A549 (cell line): ENCODE measurements at regions not wholly inside any gene's neighbourhood (a gene's known extent, or its start where the extent isn't known, plus 50 kb on each side); places are given as distances from the start of the nearest gene placed in this dataset.

Experiments
- ATAC-seq, 2 experiments: fragments of 200-7000 bp in 1 of 2; fragments of >200 bp in 1 of 2; cut with Nextera tagmentation in 1 of 2; cut with Tn5 transposase in 1 of 2; 3 replicates each; pipeline versions ENCODE4 v1.8.0 to v1.9.1; 2018 to 2020; ENCODE audit warnings: mild to moderate bottlenecking in 1 of 2, moderate library complexity in 1 of 2
- CTCF ChIA-PET: fragments of 300-600 bp; sonication (Branson Sonifier 250); formaldehyde crosslinking; extraction: SDS; loops from one replicate; lab custom pipeline; 2021; ENCODE audit warnings: antibody characterized with exemption, inconsistent platforms; lab: Yijun Ruan, JAX
- POLR2A ChIA-PET: fragments of 350-600 bp; formaldehyde crosslinking; extraction: SDS; loops from one replicate; lab custom pipeline; 2021; ENCODE audit warnings: antibody characterized with exemption, inconsistent platforms; lab: Yijun Ruan, JAX
- DNase-seq, 2 experiments: peaks; one replicate each; pipeline versions ENCODE4 v3.0.0 to v3.0.0-alpha.2; 2011 to 2016; ENCODE audit warnings: low read depth in 1 of 2, low spot score in 1 of 2
- FAIRE-seq: peaks from 2 replicates; lab custom pipeline; 2011; peaks lifted over from hg19 to GRCh38; lab: Jason Lieb, UNC
- H3K27ac ChIP-seq, 2 experiments: fragments of >200 bp; sonication (Bioruptor Twin); formaldehyde crosslinking; 3 replicates each; pipeline ENCODE4 v1.5.1; 2016 to 2017
- H3K4me1 ChIP-seq: fragments of >200 bp; sonication (Bioruptor Twin); formaldehyde crosslinking; 3 replicates; pipeline ENCODE4 v1.6.1; 2016
- H3K4me2 ChIP-seq: fragments of >200 bp; sonication (Bioruptor Twin); formaldehyde crosslinking; 3 replicates; pipeline ENCODE4 v1.6.1; 2016
- H3K4me3 ChIP-seq: fragments of >200 bp; sonication (Bioruptor Twin); formaldehyde crosslinking; 3 replicates; pipeline ENCODE4 v1.5.1; 2016
- H3K9me3 ChIP-seq: fragments of >200 bp; sonication (Bioruptor Twin); formaldehyde crosslinking; 3 replicates; pipeline ENCODE4 v1.6.1; 2016
- CEBPB ChIP-seq, 2 experiments: fragments of >200 bp in 1 of 2; sonication (Bioruptor Twin) in 1 of 2; formaldehyde crosslinking in 1 of 2; IDR thresholded peaks; 2 replicates each; pipeline ENCODE4 v1.6.1; 2012 to 2016
- CHD2 ChIP-seq: fragments of 150-350 bp; IDR thresholded peaks from 2 replicates; pipeline ENCODE4 v1.6.1; 2014; ENCODE audit warnings: low read length; ENCODE audit not compliant: partially characterized antibody
- FOXS1 ChIP-seq: fragments of 250-450 bp; sonication (Bioruptor Pico); IDR thresholded peaks from 2 replicates; pipeline ENCODE4 v1.5.0; 2020; ENCODE audit warnings: mild to moderate bottlenecking, moderate library complexity
- HEYL ChIP-seq: fragments of 250-450 bp; sonication (Bioruptor Pico); IDR thresholded peaks from 2 replicates; pipeline ENCODE4 v1.8.0; 2021; ENCODE audit warnings: mild to moderate bottlenecking, moderate library complexity
- JUN ChIP-seq, 2 experiments: fragments of >200 bp; sonication (Bioruptor Twin); formaldehyde crosslinking; IDR thresholded peaks; 2 replicates in 1 of 2; 3 replicates in 1 of 2; pipeline ENCODE4 v1.6.1; 2016 to 2017
- JUNB ChIP-seq: fragments of >200 bp; sonication (Bioruptor Twin); formaldehyde crosslinking; IDR thresholded peaks from 2 replicates; pipeline ENCODE4 v1.6.1; 2016
- NR3C1 ChIP-seq: fragments of >200 bp; sonication (Bioruptor Twin); formaldehyde crosslinking; IDR thresholded peaks from 3 replicates; pipeline ENCODE4 v1.6.1; 2017
- RARB ChIP-seq: fragments of 250-450 bp; sonication (Bioruptor Pico); IDR thresholded peaks from 2 replicates; pipeline ENCODE4 v1.8.0; 2021; ENCODE audit warnings: mild to moderate bottlenecking, moderate library complexity
- RCOR1 ChIP-seq: fragments of 150-350 bp; IDR thresholded peaks from 2 replicates; pipeline ENCODE4 v1.6.1; 2014; ENCODE audit warnings: antibody characterized with exemption, low read length, low read depth
- RNF2 ChIP-seq: fragments of 200-600 bp; sonication (generic); IDR thresholded peaks from 2 replicates; pipeline ENCODE4 v1.6.1; 2016; ENCODE audit warnings: low read depth, mild to moderate bottlenecking, antibody characterized with exemption, moderate library complexity, borderline replicate concordance
- ZSCAN20 ChIP-seq: fragments of 250-450 bp; sonication (Bioruptor Pico); IDR thresholded peaks from 2 replicates; pipeline ENCODE4 v1.8.0; 2022; ENCODE audit warnings: mild to moderate bottlenecking, moderate library complexity
- WGBS: methylation state at CpG from one replicate; pipeline ENCODE4 v1.1.6; 2017; ENCODE audit errors: missing lambda C conversion rate; 5-methylcytosine and 5-hydroxymethylcytosine counted together
- TF ChIP-seq, protein P1 (sequence below): fragments of >200 bp; sonication (Bioruptor Twin); formaldehyde crosslinking; IDR thresholded peaks from 3 replicates; pipeline ENCODE4 v1.6.1; 2016
- TF ChIP-seq, protein P2 (sequence below): fragments of 450-650 bp; IDR thresholded peaks from 2 replicates; pipeline ENCODE4 v1.6.1; 2014; ENCODE audit warnings: antibody characterized with exemption
- TF ChIP-seq, protein P3 (sequence below): fragments of 200-600 bp; sonication (generic); IDR thresholded peaks from 2 replicates; pipeline ENCODE4 v1.6.1; 2016; ENCODE audit warnings: antibody characterized with exemption, mild to moderate bottlenecking, moderate library complexity
- TF ChIP-seq, protein P4 (sequence below): fragments of >200 bp; sonication (Bioruptor Twin); formaldehyde crosslinking; IDR thresholded peaks from 2 replicates; pipeline ENCODE4 v1.6.1; 2016

DNA sequence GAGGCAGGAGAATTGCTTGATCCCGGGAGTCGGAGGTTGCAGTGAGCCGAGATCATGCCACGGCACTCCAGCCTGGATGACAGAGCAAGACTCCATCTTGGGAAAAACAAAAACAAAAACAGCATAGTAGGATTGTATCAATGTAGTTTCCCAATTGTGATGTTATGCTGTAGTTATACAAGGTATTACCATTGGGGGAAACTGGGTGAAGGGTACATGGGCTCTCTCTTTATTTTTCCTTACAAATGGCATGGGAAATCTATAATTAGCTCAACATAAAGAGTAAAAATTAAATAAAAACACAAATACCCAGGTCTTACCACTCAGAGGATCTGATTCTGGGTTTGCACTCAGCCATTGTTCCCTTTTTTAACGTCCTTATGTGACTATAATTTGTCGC, 107.9 kb downstream of the KATNIP start:
- ChIA-PET CTCF (interaction anchor here (0.7 to 1.3 kb wide), 4 partner anchors 12 to 18 kb away, joined by 3 read pairs; no protein-coding TSS in a partner anchor), POLR2A (no interaction called here)
- no peak overlapping the region for H3K4me3 ChIP-seq
- H3K4me1 ChIP-seq = no peaks in the 10 kb centered on the region
- no peak overlapping the region for H3K4me2 ChIP-seq
- TF ChIP-seq RARB (CRISPR knock-in tag) (no peak), JUNB (no peak), ZSCAN20 (CRISPR knock-in tag) (no peak), FOXS1 (CRISPR knock-in tag) (no peak), JUN (IDR thresholded peaks at IDR 0.05) (no peak), CEBPB (IDR thresholded peaks at IDR 0.05) (no peak), RCOR1 (no peak), RNF2 (no peak), CHD2 (no peak)
- TF ChIP-seq, protein P1, sequence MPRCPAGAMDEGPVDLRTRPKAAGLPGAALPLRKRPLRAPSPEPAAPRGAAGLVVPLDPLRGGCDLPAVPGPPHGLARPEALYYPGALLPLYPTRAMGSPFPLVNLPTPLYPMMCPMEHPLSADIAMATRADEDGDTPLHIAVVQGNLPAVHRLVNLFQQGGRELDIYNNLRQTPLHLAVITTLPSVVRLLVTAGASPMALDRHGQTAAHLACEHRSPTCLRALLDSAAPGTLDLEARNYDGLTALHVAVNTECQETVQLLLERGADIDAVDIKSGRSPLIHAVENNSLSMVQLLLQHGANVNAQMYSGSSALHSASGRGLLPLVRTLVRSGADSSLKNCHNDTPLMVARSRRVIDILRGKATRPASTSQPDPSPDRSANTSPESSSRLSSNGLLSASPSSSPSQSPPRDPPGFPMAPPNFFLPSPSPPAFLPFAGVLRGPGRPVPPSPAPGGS = no peak
- TF ChIP-seq, protein P2, sequence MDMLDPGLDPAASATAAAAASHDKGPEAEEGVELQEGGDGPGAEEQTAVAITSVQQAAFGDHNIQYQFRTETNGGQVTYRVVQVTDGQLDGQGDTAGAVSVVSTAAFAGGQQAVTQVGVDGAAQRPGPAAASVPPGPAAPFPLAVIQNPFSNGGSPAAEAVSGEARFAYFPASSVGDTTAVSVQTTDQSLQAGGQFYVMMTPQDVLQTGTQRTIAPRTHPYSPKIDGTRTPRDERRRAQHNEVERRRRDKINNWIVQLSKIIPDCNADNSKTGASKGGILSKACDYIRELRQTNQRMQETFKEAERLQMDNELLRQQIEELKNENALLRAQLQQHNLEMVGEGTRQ = no peak
- ATAC-seq (no peak), FAIRE-seq (no peak), DNase-seq (no peak)
- no peaks in the 10 kb centered on the region for H3K9me3 ChIP-seq
- H3K27ac ChIP-seq = no peak overlapping the region
- 98% methylated on average over 6 of the region's 6 CpGs for WGBS

DNA sequence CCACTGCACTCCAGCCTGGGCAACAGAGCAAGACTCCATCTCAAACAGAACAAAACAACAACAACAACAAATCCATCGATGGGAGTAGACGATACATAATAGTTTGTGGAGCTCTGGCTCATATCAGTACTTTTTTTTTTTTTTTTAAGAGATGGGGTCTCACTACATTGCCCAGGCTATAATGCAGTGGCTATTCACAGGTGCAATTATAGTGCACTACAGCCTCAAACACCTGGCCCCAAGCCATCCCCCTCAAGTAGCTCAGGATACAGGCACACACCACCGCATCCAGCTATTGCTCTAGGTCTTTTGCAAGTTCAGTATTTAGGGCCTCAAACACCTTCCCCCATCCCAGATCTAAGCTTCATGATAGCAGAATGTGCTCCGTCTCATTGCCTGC, 110.6 kb downstream of the KATNIP start:
- CTCF ChIA-PET = interaction anchor here (0.6 to 2.0 kb wide), 3 partner anchors 15 to 410 kb away, joined by 4 to 5 read pairs (median 5); no protein-coding TSS in a partner anchor
- 92% methylated on average over 4 of the region's 4 CpGs for WGBS
- POLR2A ChIA-PET = no interaction called here

More for the DNA sequence above, 110.6 kb downstream of the KATNIP start:
- H3K4me2 ChIP-seq = no peak overlapping the region
- H3K9me3 ChIP-seq = no peaks in the 10 kb centered on the region
- ATAC-seq (no peak), FAIRE-seq (no peak), DNase-seq (no peak)
- no peaks in the 10 kb centered on the region for H3K4me1 ChIP-seq
- H3K27ac ChIP-seq = no peak overlapping the region
- no peak overlapping the region for H3K4me3 ChIP-seq
- TF ChIP-seq JUNB = no peak
- no peak for TF ChIP-seq HEYL (CRISPR knock-in tag)
- TF ChIP-seq, protein P3, sequence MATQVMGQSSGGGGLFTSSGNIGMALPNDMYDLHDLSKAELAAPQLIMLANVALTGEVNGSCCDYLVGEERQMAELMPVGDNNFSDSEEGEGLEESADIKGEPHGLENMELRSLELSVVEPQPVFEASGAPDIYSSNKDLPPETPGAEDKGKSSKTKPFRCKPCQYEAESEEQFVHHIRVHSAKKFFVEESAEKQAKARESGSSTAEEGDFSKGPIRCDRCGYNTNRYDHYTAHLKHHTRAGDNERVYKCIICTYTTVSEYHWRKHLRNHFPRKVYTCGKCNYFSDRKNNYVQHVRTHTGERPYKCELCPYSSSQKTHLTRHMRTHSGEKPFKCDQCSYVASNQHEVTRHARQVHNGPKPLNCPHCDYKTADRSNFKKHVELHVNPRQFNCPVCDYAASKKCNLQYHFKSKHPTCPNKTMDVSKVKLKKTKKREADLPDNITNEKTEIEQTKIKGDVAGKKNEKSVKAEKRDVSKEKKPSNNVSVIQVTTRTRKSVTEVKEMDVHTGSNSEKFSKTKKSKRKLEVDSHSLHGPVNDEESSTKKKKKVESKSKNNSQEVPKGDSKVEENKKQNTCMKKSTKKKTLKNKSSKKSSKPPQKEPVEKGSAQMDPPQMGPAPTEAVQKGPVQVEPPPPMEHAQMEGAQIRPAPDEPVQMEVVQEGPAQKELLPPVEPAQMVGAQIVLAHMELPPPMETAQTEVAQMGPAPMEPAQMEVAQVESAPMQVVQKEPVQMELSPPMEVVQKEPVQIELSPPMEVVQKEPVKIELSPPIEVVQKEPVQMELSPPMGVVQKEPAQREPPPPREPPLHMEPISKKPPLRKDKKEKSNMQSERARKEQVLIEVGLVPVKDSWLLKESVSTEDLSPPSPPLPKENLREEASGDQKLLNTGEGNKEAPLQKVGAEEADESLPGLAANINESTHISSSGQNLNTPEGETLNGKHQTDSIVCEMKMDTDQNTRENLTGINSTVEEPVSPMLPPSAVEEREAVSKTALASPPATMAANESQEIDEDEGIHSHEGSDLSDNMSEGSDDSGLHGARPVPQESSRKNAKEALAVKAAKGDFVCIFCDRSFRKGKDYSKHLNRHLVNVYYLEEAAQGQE = no peak
- TF ChIP-seq NR3C1 = no peak
- TF ChIP-seq, protein P4, sequence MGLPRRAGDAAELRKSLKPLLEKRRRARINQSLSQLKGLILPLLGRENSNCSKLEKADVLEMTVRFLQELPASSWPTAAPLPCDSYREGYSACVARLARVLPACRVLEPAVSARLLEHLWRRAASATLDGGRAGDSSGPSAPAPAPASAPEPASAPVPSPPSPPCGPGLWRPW = no peak
- TF ChIP-seq, protein P1 = no peak
- TF ChIP-seq FOXS1 (CRISPR knock-in tag) = no peak
- no peak for TF ChIP-seq RARB (CRISPR knock-in tag)
